HCT116 (cell line): ENCODE measurements at regions not wholly inside any gene's neighbourhood (a gene's known extent, or its start where the extent isn't known, plus 50 kb on each side); places are given as distances from the start of the nearest gene placed in this dataset.

Experiments
- POLR2AphosphoS5 ChIP-seq: IDR thresholded peaks from 2 replicates; pipeline ENCODE4 v1.6.1; 2011; ENCODE audit warnings: mild to moderate bottlenecking, low read depth, low read length, moderate library complexity
- SRF ChIP-seq: IDR thresholded peaks from 2 replicates; pipeline ENCODE4 v1.6.1; 2012; ENCODE audit warnings: low read depth
- ZFX ChIP-seq: fragments of 450-650 bp; IDR thresholded peaks from 2 replicates; pipeline ENCODE4 v1.6.1; 2017
- TF ChIP-seq, protein P1 (sequence below): IDR thresholded peaks from 2 replicates; pipeline ENCODE4 v1.6.1; 2012; ENCODE audit warnings: low read depth

DNA sequence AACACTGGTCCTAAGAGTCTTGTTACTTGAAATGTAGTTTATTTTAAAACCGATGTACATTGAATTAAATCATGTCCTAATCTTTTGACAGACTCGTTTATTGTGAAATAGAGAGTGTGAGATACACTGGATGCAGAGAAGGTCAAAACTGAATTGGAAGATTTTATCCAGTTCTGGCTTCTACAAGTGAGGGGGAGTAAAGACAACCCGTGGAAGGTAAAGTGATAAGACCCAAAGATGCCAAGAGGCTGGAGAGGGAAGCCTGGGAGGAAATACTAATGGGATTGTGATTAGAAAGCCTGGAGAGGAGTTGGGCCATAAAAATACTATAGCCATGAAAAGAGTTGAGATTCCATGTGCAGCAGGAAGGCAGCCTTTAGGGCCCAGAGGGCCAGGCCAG is 424.5 kb upstream of the NR3C2 start:
- TF ChIP-seq ZFX: no peak
- TF ChIP-seq POLR2AphosphoS5: no peak
- TF ChIP-seq, protein P1, sequence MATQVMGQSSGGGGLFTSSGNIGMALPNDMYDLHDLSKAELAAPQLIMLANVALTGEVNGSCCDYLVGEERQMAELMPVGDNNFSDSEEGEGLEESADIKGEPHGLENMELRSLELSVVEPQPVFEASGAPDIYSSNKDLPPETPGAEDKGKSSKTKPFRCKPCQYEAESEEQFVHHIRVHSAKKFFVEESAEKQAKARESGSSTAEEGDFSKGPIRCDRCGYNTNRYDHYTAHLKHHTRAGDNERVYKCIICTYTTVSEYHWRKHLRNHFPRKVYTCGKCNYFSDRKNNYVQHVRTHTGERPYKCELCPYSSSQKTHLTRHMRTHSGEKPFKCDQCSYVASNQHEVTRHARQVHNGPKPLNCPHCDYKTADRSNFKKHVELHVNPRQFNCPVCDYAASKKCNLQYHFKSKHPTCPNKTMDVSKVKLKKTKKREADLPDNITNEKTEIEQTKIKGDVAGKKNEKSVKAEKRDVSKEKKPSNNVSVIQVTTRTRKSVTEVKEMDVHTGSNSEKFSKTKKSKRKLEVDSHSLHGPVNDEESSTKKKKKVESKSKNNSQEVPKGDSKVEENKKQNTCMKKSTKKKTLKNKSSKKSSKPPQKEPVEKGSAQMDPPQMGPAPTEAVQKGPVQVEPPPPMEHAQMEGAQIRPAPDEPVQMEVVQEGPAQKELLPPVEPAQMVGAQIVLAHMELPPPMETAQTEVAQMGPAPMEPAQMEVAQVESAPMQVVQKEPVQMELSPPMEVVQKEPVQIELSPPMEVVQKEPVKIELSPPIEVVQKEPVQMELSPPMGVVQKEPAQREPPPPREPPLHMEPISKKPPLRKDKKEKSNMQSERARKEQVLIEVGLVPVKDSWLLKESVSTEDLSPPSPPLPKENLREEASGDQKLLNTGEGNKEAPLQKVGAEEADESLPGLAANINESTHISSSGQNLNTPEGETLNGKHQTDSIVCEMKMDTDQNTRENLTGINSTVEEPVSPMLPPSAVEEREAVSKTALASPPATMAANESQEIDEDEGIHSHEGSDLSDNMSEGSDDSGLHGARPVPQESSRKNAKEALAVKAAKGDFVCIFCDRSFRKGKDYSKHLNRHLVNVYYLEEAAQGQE: no peak
- no peak for TF ChIP-seq SRF
